SK-N-SH treated with all-trans-retinoic acid at 6 μM for 48 hours (cell line): ENCODE measurements at regions not wholly inside any gene's neighbourhood (a gene's known extent, or its start where the extent isn't known, plus 50 kb on each side); places are given as distances from the start of the nearest gene placed in this dataset.

Experiments
- ATAC-seq: fragments of 200-7000 bp; cut with Tn5 transposase; 3 replicates; pipeline ENCODE4 v1.9.1; 2020; ENCODE audit warnings: mild to moderate bottlenecking, moderate library complexity
- ARNTL ChIP-seq: fragments of 450-650 bp; formaldehyde crosslinking; IDR thresholded peaks from 2 replicates; pipeline ENCODE4 v1.5.0; 2020; ENCODE audit warnings: low read depth, mild to moderate bottlenecking, moderate library complexity, borderline replicate concordance
- BACH2 ChIP-seq: fragments of 250-450 bp; sonication (Bioruptor Pico); IDR thresholded peaks from 2 replicates; pipeline ENCODE4 v1.9.0; 2021; ENCODE audit warnings: mild to moderate bottlenecking, borderline replicate concordance
- CSDC2 ChIP-seq: fragments of 250-450 bp; sonication (Bioruptor Pico); IDR thresholded peaks from 2 replicates; pipeline ENCODE4 v1.5.0; 2020; ENCODE audit warnings: mild to moderate bottlenecking, moderate library complexity
- ESRRG ChIP-seq: fragments of 250-450 bp; sonication (Bioruptor Pico); IDR thresholded peaks from 2 replicates; pipeline ENCODE4 v1.6.1; 2021; ENCODE audit warnings: mild to moderate bottlenecking
- GLIS3 ChIP-seq: fragments of 250-450 bp; sonication (Bioruptor Pico); IDR thresholded peaks from 2 replicates; pipeline ENCODE4 v1.5.0; 2020; ENCODE audit warnings: mild to moderate bottlenecking, moderate library complexity
- OSR1 ChIP-seq: fragments of 250-450 bp; sonication (Bioruptor Pico); IDR thresholded peaks from 2 replicates; pipeline ENCODE4 v1.8.0; 2022; ENCODE audit warnings: moderate library complexity, mild to moderate bottlenecking, inconsistent platforms
- PATZ1 ChIP-seq: fragments of 250-450 bp; sonication (Bioruptor Pico); IDR thresholded peaks from 2 replicates; pipeline ENCODE4 v1.8.0; 2020; ENCODE audit warnings: mild to moderate bottlenecking, moderate library complexity, borderline replicate concordance
- POU6F1 ChIP-seq: fragments of 250-450 bp; sonication (Bioruptor Pico); IDR thresholded peaks from 2 replicates; pipeline ENCODE4 v1.8.0; 2021; ENCODE audit warnings: low read depth, mild to moderate bottlenecking, moderate library complexity, borderline replicate concordance
- PPARA ChIP-seq: fragments of 250-450 bp; sonication (Bioruptor Pico); IDR thresholded peaks from 2 replicates; pipeline ENCODE4 v1.5.0; 2020; ENCODE audit warnings: mild to moderate bottlenecking, borderline replicate concordance
- RARB ChIP-seq: fragments of 250-450 bp; sonication (Bioruptor Pico); IDR thresholded peaks from 2 replicates; pipeline ENCODE4 v1.8.0; 2021; ENCODE audit warnings: mild to moderate bottlenecking, moderate library complexity
- SNAI2 ChIP-seq: fragments of 250-450 bp; sonication (Bioruptor Pico); IDR thresholded peaks from 2 replicates; pipeline ENCODE4 v1.5.0; 2020; ENCODE audit warnings: mild to moderate bottlenecking, moderate library complexity
- TCF4 ChIP-seq: fragments of 250-450 bp; sonication (Bioruptor Pico); IDR thresholded peaks from 2 replicates; pipeline ENCODE4 v1.8.0; 2021; ENCODE audit warnings: mild to moderate bottlenecking, moderate library complexity, borderline replicate concordance
- TOX ChIP-seq: fragments of 250-450 bp; sonication (Bioruptor Pico); IDR thresholded peaks from 2 replicates; pipeline ENCODE4 v1.8.0; 2021; ENCODE audit warnings: mild to moderate bottlenecking, moderate library complexity, borderline replicate concordance
- ZC3H10 ChIP-seq: fragments of 250-450 bp; sonication (Bioruptor Pico); IDR thresholded peaks from 2 replicates; pipeline ENCODE4 v1.5.1; 2021; ENCODE audit warnings: mild to moderate bottlenecking, moderate library complexity
- ZFP30 ChIP-seq: fragments of 450-650 bp; formaldehyde crosslinking; IDR thresholded peaks from 2 replicates; pipeline ENCODE4 v1.5.0; 2022; ENCODE audit warnings: mild to moderate bottlenecking, moderate library complexity
- ZNF565 ChIP-seq: fragments of 450-650 bp; formaldehyde crosslinking; conservative IDR thresholded peaks from 2 replicates; pipeline ENCODE4 v1.5.0; 2020; ENCODE audit warnings: low read depth, mild to moderate bottlenecking, moderate library complexity
- ZNF70 ChIP-seq: fragments of 450-650 bp; formaldehyde crosslinking; IDR thresholded peaks from 2 replicates; pipeline ENCODE4 v1.5.0; 2020; ENCODE audit warnings: mild to moderate bottlenecking, moderate library complexity
- ZNF8 ChIP-seq: fragments of 450-650 bp; formaldehyde crosslinking; IDR thresholded peaks from 2 replicates; pipeline ENCODE4 v1.5.0; 2020; ENCODE audit warnings: mild to moderate bottlenecking, moderate library complexity
- TF ChIP-seq, protein P1 (sequence below): fragments of 250-450 bp; sonication (Bioruptor Pico); IDR thresholded peaks from 2 replicates; pipeline ENCODE4 v1.5.1; 2021; ENCODE audit warnings: mild to moderate bottlenecking, moderate library complexity
- TF ChIP-seq, protein P2 (sequence below): fragments of 250-450 bp; sonication (Bioruptor Pico); IDR thresholded peaks from 2 replicates; pipeline ENCODE4 v1.5.0; 2020; ENCODE audit warnings: mild to moderate bottlenecking, moderate library complexity
- TF ChIP-seq, protein P3 (sequence below): fragments of 250-450 bp; sonication (Bioruptor Pico); IDR thresholded peaks from 2 replicates; pipeline ENCODE4 v1.5.1; 2020; ENCODE audit warnings: low read depth, mild to moderate bottlenecking, moderate library complexity

DNA sequence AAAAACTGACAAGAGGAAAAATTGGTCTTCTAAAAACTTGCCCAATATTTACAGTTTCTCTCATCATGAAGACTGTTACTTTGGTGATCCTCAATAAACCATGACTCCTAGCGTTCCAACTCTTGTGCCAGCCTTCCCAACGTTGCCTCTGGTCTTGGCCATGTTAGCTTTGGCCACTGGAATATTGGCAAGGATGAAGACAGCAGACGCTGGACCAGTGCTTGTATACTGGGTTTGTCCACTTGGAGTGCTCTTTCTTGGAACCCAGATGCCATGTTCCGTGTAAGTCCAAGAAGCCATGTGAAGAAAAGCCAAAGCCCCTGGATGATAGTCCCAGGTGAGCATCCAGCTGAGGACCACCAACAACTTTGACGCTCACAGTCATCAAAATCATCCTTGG, 379.6 kb downstream of the NUAK1 start:
- ATAC-seq, result no peak
- TF ChIP-seq, protein P1, sequence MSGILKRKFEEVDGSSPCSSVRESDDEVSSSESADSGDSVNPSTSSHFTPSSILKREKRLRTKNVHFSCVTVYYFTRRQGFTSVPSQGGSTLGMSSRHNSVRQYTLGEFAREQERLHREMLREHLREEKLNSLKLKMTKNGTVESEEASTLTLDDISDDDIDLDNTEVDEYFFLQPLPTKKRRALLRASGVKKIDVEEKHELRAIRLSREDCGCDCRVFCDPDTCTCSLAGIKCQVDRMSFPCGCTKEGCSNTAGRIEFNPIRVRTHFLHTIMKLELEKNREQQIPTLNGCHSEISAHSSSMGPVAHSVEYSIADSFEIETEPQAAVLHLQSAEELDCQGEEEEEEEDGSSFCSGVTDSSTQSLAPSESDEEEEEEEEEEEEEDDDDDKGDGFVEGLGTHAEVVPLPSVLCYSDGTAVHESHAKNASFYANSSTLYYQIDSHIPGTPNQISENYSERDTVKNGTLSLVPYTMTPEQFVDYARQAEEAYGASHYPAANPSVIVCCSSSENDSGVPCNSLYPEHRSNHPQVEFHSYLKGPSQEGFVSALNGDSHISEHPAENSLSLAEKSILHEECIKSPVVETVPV, result no peak
- TF ChIP-seq CSDC2 (no peak), ARNTL (CRISPR knock-in tag) (no peak), BACH2 (no peak), ZNF565 (CRISPR knock-in tag) (no peak), ZFP30 (CRISPR knock-in tag) (no peak), PPARA (CRISPR knock-in tag) (no peak), ZNF8 (CRISPR knock-in tag) (no peak), PATZ1 (CRISPR knock-in tag) (no peak), GLIS3 (CRISPR knock-in tag) (no peak), POU6F1 (CRISPR knock-in tag) (no peak), ESRRG (CRISPR knock-in tag) (no peak), SNAI2 (CRISPR knock-in tag) (no peak), TOX (CRISPR knock-in tag) (no peak), OSR1 (no peak), ZC3H10 (no peak), TCF4 (CRISPR knock-in tag) (no peak), ZNF70 (no peak)
- TF ChIP-seq, protein P2, sequence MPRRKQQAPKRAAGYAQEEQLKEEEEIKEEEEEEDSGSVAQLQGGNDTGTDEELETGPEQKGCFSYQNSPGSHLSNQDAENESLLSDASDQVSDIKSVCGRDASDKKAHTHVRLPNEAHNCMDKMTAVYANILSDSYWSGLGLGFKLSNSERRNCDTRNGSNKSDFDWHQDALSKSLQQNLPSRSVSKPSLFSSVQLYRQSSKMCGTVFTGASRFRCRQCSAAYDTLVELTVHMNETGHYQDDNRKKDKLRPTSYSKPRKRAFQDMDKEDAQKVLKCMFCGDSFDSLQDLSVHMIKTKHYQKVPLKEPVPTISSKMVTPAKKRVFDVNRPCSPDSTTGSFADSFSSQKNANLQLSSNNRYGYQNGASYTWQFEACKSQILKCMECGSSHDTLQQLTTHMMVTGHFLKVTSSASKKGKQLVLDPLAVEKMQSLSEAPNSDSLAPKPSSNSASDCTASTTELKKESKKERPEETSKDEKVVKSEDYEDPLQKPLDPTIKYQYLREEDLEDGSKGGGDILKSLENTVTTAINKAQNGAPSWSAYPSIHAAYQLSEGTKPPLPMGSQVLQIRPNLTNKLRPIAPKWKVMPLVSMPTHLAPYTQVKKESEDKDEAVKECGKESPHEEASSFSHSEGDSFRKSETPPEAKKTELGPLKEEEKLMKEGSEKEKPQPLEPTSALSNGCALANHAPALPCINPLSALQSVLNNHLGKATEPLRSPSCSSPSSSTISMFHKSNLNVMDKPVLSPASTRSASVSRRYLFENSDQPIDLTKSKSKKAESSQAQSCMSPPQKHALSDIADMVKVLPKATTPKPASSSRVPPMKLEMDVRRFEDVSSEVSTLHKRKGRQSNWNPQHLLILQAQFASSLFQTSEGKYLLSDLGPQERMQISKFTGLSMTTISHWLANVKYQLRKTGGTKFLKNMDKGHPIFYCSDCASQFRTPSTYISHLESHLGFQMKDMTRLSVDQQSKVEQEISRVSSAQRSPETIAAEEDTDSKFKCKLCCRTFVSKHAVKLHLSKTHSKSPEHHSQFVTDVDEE (CRISPR knock-in tag), result no peak

DNA sequence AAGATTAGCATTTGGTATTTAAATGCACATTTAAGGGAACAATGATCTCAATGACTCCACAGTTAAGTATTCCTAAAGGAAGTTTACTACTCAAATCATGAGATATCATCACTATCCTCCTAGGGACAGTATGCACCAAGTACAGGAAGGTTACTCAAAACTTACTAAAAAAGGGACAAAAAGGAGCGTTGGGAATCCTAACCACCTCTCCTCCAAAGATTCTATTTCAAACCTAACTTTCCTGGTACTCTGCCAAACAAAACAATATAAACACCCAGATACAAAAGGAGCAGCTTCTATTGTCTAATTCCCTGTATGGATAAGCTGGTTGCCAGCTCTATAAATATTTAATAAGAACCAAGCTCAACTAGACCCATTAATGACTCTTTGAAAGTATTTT, 377.7 kb downstream of the NUAK1 start:
- no peak for ATAC-seq
- TF ChIP-seq SNAI2 (CRISPR knock-in tag), result no peak
- no peak for TF ChIP-seq TOX (CRISPR knock-in tag)
- no peak for TF ChIP-seq PPARA (CRISPR knock-in tag)
- no peak for TF ChIP-seq OSR1
- TF ChIP-seq, protein P1, result no peak
- no peak for TF ChIP-seq ZFP30 (CRISPR knock-in tag)

- ATAC-seq, result no peak
- TF ChIP-seq ARNTL (CRISPR knock-in tag), result no peak
- TF ChIP-seq, protein P2 (CRISPR knock-in tag), result no peak
- TF ChIP-seq SNAI2 (CRISPR knock-in tag), result no peak
- TF ChIP-seq, protein P3, sequence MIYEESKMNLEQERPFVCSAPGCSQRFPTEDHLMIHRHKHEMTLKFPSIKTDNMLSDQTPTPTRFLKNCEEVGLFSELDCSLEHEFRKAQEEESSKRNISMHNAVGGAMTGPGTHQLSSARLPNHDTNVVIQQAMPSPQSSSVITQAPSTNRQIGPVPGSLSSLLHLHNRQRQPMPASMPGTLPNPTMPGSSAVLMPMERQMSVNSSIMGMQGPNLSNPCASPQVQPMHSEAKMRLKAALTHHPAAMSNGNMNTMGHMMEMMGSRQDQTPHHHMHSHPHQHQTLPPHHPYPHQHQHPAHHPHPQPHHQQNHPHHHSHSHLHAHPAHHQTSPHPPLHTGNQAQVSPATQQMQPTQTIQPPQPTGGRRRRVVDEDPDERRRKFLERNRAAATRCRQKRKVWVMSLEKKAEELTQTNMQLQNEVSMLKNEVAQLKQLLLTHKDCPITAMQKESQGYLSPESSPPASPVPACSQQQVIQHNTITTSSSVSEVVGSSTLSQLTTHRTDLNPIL (CRISPR knock-in tag), result no peak
- no peak for TF ChIP-seq RARB
- no peak for TF ChIP-seq GLIS3 (CRISPR knock-in tag)
- TF ChIP-seq CSDC2, result no peak
- TF ChIP-seq, protein P1, result no peak
- TF ChIP-seq ESRRG (CRISPR knock-in tag), result no peak
- no peak for TF ChIP-seq PPARA (CRISPR knock-in tag)
- TF ChIP-seq ZC3H10, result no peak
- no peak for TF ChIP-seq TCF4 (CRISPR knock-in tag)
- TF ChIP-seq TOX (CRISPR knock-in tag), result no peak
- no peak for TF ChIP-seq ZNF8 (CRISPR knock-in tag)
Observed at GRCh38 chr12:105764216-105764835, 374.4 kb downstream of the NUAK1 start.
